ENCODE measurements at regions not wholly inside any gene's neighbourhood (a gene's known extent, or its start where the extent isn't known, plus 50 kb on each side); places are given as distances from the start of the nearest gene placed in this dataset.

GRCh38 chr7:85634951-85635350, 448.1 kb upstream of the SEMA3D start:
- TF ChIP-seq CTCF (IDR thresholded peaks at IDR 0.05; ENCODE audit: low read depth, low read length, missing control alignments) = no peak
- in situ Hi-C loops (cut with HindIII; ENCODE audit: low sequenced_read_pairs) = no loop called here
- no peak overlapping the region for H3K4me3 ChIP-seq (ENCODE audit: low read depth, low read length)
- DNase-seq (ENCODE audit: low read depth) = no peak

GRCh38 chr7:85630904-85631600, 444.2 kb upstream of the SEMA3D start:
- TF ChIP-seq CTCF (IDR thresholded peaks at IDR 0.05; ENCODE audit: low read depth, low read length, missing control alignments) = no peak
- in situ Hi-C loops (cut with HindIII; ENCODE audit: low sequenced_read_pairs) = no loop called here
- DNase-seq (ENCODE audit: low read depth) = no peak
- no peak overlapping the region for H3K4me3 ChIP-seq (ENCODE audit: low read depth, low read length)

GRCh38 chr7:85627791-85628586, 441.1 kb upstream of the SEMA3D start:
- TF ChIP-seq CTCF (IDR thresholded peaks at IDR 0.05; ENCODE audit: low read depth, low read length, missing control alignments) = no peak
- DNase-seq (ENCODE audit: low read depth) = no peak
- no peak overlapping the region for H3K4me3 ChIP-seq (ENCODE audit: low read depth, low read length)
- in situ Hi-C loops (cut with HindIII; ENCODE audit: low sequenced_read_pairs) = no loop called here

- no peak overlapping the region for H3K4me3 ChIP-seq (ENCODE audit: low read depth, low read length)
- no peak for TF ChIP-seq CTCF (IDR thresholded peaks at IDR 0.05; ENCODE audit: low read depth, low read length, missing control alignments)
- DNase-seq (ENCODE audit: low read depth) = no peak
- in situ Hi-C loops (cut with HindIII; ENCODE audit: low sequenced_read_pairs) = no loop called here
Measured at GRCh38 chr7:85622059-85622458, 435.2 kb upstream of the SEMA3D start.

GRCh38 chr7:85620936-85621685, 434.3 kb upstream of the SEMA3D start:
- in situ Hi-C loops (cut with HindIII; ENCODE audit: low sequenced_read_pairs) = no loop called here
- H3K4me3 ChIP-seq (ENCODE audit: low read depth, low read length) = no peak overlapping the region
- TF ChIP-seq CTCF (IDR thresholded peaks at IDR 0.05; ENCODE audit: low read depth, low read length, missing control alignments) = no peak
- DNase-seq (ENCODE audit: low read depth) = no peak

GRCh38 chr7:85619236-85619635, 432.4 kb upstream of the SEMA3D start:
- H3K4me3 ChIP-seq (ENCODE audit: low read depth, low read length) = no peak overlapping the region
- in situ Hi-C loops (cut with HindIII; ENCODE audit: low sequenced_read_pairs) = no loop called here
- no peak for DNase-seq (ENCODE audit: low read depth)
- TF ChIP-seq CTCF (IDR thresholded peaks at IDR 0.05; ENCODE audit: low read depth, low read length, missing control alignments) = no peak
